ENCODE measurements at regions not wholly inside any gene's neighbourhood (a gene's known extent, or its start where the extent isn't known, plus 50 kb on each side); places are given as distances from the start of the nearest gene placed in this dataset.

GRCh38 chr3:40713795-40714194, 189.0 kb downstream of the ZNF621 start:
- Histone ChIP-seq H3K4me1 (ENCODE audit: control insufficient read depth, insufficient read depth, low read length) (peaks cover 22% of the 10 kb centered on the region), H3K27me3 (ENCODE audit: control insufficient read depth, insufficient read depth, low read length) (no peaks in the 10 kb centered on the region), H3K4me3 (ENCODE audit: low read length) (no peak overlapping the region), H3K9me3 (ENCODE audit: control insufficient read depth, insufficient read depth, low read length) (no peaks in the 10 kb centered on the region), H3K27ac (ENCODE audit: low read length) (no peak overlapping the region), H3K36me3 (ENCODE audit: control insufficient read depth, insufficient read depth, low read length) (no peaks in the 10 kb centered on the region)
- no peaks in the 10 kb centered on the region for H3K36me3 Mint-ChIP-seq
- ATAC-seq (no peak), DNase-seq (no peak)
- H3K27me3 Mint-ChIP-seq (ENCODE audit: low read depth in 2 of 2), result peaks cover 16 to 21% of the 10 kb centered on the region in 2 donors
- TF ChIP-seq CTCF (IDR thresholded peaks at IDR 0.05), result no peak
- peaks cover 0 to 2% of the 10 kb centered on the region in 2 donors for H3K9me3 Mint-ChIP-seq
- no peaks in the 10 kb centered on the region for H3K4me1 Mint-ChIP-seq
- no peak overlapping the region for H3K4me3 Mint-ChIP-seq
- H3K27ac Mint-ChIP-seq, result no peak overlapping the region
- 45% methylated on average over 6 of the region's 6 CpGs for WGBS (ENCODE audit: insufficient coverage)
- intact Hi-C loops (cut with micrococcal nuclease), result no loop called here

GRCh38 chr3:40714771-40715345, 190.1 kb downstream of the ZNF621 start:
- ATAC-seq, result no peak
- H3K36me3 Mint-ChIP-seq, result no peaks in the 10 kb centered on the region
- Histone ChIP-seq H3K36me3 (ENCODE audit: control insufficient read depth, insufficient read depth, low read length) (no peaks in the 10 kb centered on the region), H3K4me3 (ENCODE audit: low read length) (no peak overlapping the region), H3K27me3 (ENCODE audit: control insufficient read depth, insufficient read depth, low read length) (no peaks in the 10 kb centered on the region), H3K4me1 (ENCODE audit: control insufficient read depth, insufficient read depth, low read length) (peaks cover 22% of the 10 kb centered on the region), H3K9me3 (ENCODE audit: control insufficient read depth, insufficient read depth, low read length) (no peaks in the 10 kb centered on the region), H3K27ac (ENCODE audit: low read length) (no peak overlapping the region)
- no peaks in the 10 kb centered on the region for H3K4me1 Mint-ChIP-seq
- no peak for DNase-seq
- intact Hi-C loops (cut with micrococcal nuclease), result no loop called here
- no peak overlapping the region for H3K27ac Mint-ChIP-seq
- no peak for TF ChIP-seq CTCF (IDR thresholded peaks at IDR 0.05)
- peaks cover 0 to 2% of the 10 kb centered on the region in 2 donors for H3K9me3 Mint-ChIP-seq
- 58% methylated on average over 8 of the region's 10 CpGs for WGBS (ENCODE audit: insufficient coverage)
- no peak overlapping the region for H3K4me3 Mint-ChIP-seq
- H3K27me3 Mint-ChIP-seq (ENCODE audit: low read depth in 2 of 2), result peaks cover 16 to 21% of the 10 kb centered on the region in 2 donors

- ATAC-seq, result no peak
- Mint-ChIP-seq H3K4me1 (no peaks in the 10 kb centered on the region), H3K9me3 (peaks cover 0 to 2% of the 10 kb centered on the region in 2 donors), H3K27ac (no peak overlapping the region), H3K36me3 (no peaks in the 10 kb centered on the region), H3K27me3 (ENCODE audit: low read depth in 2 of 2) (peaks cover 16 to 21% of the 10 kb centered on the region in 2 donors), H3K4me3 (no peak overlapping the region)
- TF ChIP-seq CTCF (IDR thresholded peaks at IDR 0.05), result no peak
- DNase-seq, result no peak
- Histone ChIP-seq H3K4me1 (ENCODE audit: control insufficient read depth, insufficient read depth, low read length) (peaks cover 22% of the 10 kb centered on the region), H3K36me3 (ENCODE audit: control insufficient read depth, insufficient read depth, low read length) (no peaks in the 10 kb centered on the region), H3K9me3 (ENCODE audit: control insufficient read depth, insufficient read depth, low read length) (no peaks in the 10 kb centered on the region), H3K27me3 (ENCODE audit: control insufficient read depth, insufficient read depth, low read length) (no peaks in the 10 kb centered on the region), H3K27ac (ENCODE audit: low read length) (no peak overlapping the region), H3K4me3 (ENCODE audit: low read length) (no peak overlapping the region)
- intact Hi-C loops (cut with micrococcal nuclease), result no loop called here
Measured at GRCh38 chr3:40715551-40715950, 190.8 kb downstream of the ZNF621 start.

GRCh38 chr3:40717471-40717870, 192.7 kb downstream of the ZNF621 start:
- Mint-ChIP-seq H3K4me1 (no peaks in the 10 kb centered on the region), H3K4me3 (no peak overlapping the region)

More at GRCh38 chr3:40717471-40717870, 192.7 kb downstream of the ZNF621 start:
- TF ChIP-seq CTCF (IDR thresholded peaks at IDR 0.05), result no peak
- H3K27me3 ChIP-seq (ENCODE audit: control insufficient read depth, insufficient read depth, low read length), result no peaks in the 10 kb centered on the region
- H3K9me3 ChIP-seq (ENCODE audit: control insufficient read depth, insufficient read depth, low read length), result no peaks in the 10 kb centered on the region
- H3K9me3 Mint-ChIP-seq, result no peaks in the 10 kb centered on the region
- no peak overlapping the region for H3K4me3 ChIP-seq (ENCODE audit: low read length)
- no peak for ATAC-seq
- no peak overlapping the region for H3K27ac Mint-ChIP-seq
- H3K36me3 Mint-ChIP-seq, result no peaks in the 10 kb centered on the region
- H3K36me3 ChIP-seq (ENCODE audit: control insufficient read depth, insufficient read depth, low read length), result no peaks in the 10 kb centered on the region
- no peak overlapping the region for H3K27ac ChIP-seq (ENCODE audit: low read length)
- WGBS (ENCODE audit: insufficient coverage), result no CpG with 5 or more reads among the region's 1 CpG
- H3K27me3 Mint-ChIP-seq (ENCODE audit: low read depth in 2 of 2), result peaks cover 16 to 21% of the 10 kb centered on the region in 2 donors
- intact Hi-C loops (cut with micrococcal nuclease), result no loop called here
- no peak for DNase-seq
- peaks cover 22% of the 10 kb centered on the region for H3K4me1 ChIP-seq (ENCODE audit: control insufficient read depth, insufficient read depth, low read length)

All from natural killer cell (primary cell).